ENCODE measurements at regions not wholly inside any gene's neighbourhood (a gene's known extent, or its start where the extent isn't known, plus 50 kb on each side); places are given as distances from the start of the nearest gene placed in this dataset.

DNA sequence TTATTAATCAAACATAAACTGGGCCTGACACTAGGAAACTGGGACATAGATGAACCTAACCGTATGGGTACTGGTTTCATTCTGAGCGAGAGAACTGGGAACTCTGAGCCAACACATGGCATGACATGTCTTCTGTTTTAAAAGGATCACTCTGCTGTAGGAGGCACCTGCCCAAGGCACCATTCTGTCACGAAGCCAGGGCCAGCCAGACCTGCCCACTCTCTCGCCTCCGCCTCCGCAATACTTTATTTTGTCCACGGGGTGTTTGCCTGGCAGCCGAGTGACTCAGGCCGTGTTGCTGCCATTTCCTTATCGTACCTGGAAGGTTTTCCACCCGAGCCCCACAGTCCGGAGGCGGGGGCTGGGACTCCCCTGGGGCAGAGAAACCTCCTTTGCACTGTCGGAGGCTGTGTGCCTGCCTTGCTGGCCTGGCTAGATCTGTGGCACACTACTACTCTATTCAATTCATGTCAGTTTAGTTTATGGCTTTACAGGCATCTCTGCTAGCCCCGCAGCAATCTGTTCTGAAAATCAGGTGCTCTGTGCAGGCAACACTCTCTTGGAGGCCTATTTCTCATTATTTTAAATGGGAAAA lies 120.4 kb upstream of the ACKR3 start:
- no peak for TF ChIP-seq CTCF (IDR thresholded peaks at IDR 0.05; ENCODE audit: insufficient read depth, low read length)
- TF ChIP-seq POLR2AphosphoS5 (IDR thresholded peaks at IDR 0.05; ENCODE audit: low read depth) = no peak
- TF ChIP-seq REST (IDR thresholded peaks at IDR 0.05; ENCODE audit: insufficient replicate concordance, low read depth) = no peak
- no peak for TF ChIP-seq GABPA (IDR thresholded peaks at IDR 0.05; ENCODE audit: low read depth)

Measured in HL-60 (cell line).